GM10266 (cell line): ENCODE measurements at regions not wholly inside any gene's neighbourhood (a gene's known extent, or its start where the extent isn't known, plus 50 kb on each side); places are given as distances from the start of the nearest gene placed in this dataset.

Experiments used
- DNase-seq: peaks from one replicate; pipeline ENCODE4 v3.0.0; 2012; ENCODE audit errors: extremely low spot score
- CTCF ChIP-seq: IDR thresholded peaks from 2 replicates; pipeline ENCODE4 v1.5.1; 2012; ENCODE audit warnings: mild to moderate bottlenecking, low read depth; ENCODE audit not compliant: control insufficient read depth, insufficient read depth; ENCODE audit errors: missing control alignments

GRCh38 chr3:95626107-95626506 is 1188.3 kb upstream of the EPHA6 start:
- no peak for DNase-seq
- TF ChIP-seq CTCF: no peak

GRCh38 chr3:95627293-95627692 is 1187.1 kb upstream of the EPHA6 start:
- TF ChIP-seq CTCF: no peak
- DNase-seq: no peak

GRCh38 chr3:95627697-95628096 is 1186.7 kb upstream of the EPHA6 start:
- no peak for TF ChIP-seq CTCF
- no peak for DNase-seq

GRCh38 chr3:95629802-95630201 is 1184.6 kb upstream of the EPHA6 start:
- no peak for DNase-seq
- TF ChIP-seq CTCF: no peak

DNA sequence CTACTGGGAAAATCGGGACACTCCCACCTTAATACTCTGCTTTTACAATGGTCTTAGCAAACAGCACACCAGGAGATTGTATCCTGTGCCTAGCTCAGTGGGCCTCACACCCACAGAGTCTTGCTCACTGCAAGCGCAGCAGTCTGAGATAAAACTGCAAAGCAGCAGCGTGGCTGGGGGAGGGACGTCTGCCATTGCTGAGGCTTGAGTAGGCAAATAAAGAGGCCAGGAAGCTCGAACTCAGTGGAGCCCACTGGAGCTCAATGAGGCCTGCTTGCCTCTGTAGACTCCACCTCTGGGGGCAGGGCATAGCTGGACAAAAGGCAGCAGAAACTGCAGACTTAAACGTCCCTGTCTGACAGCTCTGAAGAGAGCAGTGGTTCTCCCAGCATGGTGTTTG is 1169.1 kb upstream of the EPHA6 start:
- no peak for DNase-seq
- no peak for TF ChIP-seq CTCF

DNA sequence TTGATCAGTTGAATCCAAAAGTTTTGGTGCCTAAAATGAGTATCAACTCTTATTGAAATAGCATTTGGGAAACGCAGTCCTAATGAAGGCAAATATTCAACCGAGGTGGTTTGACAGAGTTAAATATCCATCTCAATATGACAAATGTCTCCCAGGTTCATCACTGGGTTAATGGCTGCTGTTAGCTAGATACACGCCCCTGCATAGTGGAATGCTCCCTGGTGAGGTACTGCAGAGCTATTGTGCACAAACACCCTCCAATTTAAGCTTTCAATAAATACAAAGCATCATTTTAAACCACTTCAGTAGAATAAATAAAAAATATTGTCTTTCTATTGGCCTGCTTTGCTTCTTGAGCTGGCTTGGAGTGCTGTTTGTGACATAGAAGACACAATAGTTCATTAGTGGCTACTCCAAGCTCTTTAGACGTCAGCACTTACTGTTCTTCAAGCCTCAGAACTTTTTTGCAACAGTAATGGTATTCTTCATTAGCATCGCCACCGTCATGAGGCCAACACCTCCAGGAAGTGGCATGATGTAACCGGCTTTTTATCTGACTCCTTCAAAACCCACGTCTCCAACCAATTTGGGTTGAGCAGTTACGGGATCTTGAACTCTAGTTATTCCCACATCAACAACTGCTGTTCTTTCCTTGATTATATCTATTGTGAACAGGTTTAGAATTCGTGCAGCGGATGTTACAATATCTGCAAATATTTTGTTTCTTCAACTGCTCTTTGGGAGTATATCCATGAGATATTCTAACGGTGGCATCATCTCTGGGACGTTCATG is 1159.6 kb upstream of the EPHA6 start:
- no peak for TF ChIP-seq CTCF
- no peak for DNase-seq

GRCh38 chr3:95655363-95655986 is 1158.9 kb upstream of the EPHA6 start:
- TF ChIP-seq CTCF: no peak
- no peak for DNase-seq
